Epidermal melanocyte (primary cell): ENCODE measurements at regions not wholly inside any gene's neighbourhood (a gene's known extent, or its start where the extent isn't known, plus 50 kb on each side); places are given as distances from the start of the nearest gene placed in this dataset.
"Not testable (repeated sequence)": the region's sequence is repeated elsewhere in the genome, so short reads cannot be mapped to it uniquely, and the experiment has no call there.

Source experiments
- DNase-seq: peaks from one replicate; pipeline ENCODE4 v3.0.0; 2011; ENCODE audit warnings: low spot score; ENCODE audit not compliant: insufficient read length

DNA sequence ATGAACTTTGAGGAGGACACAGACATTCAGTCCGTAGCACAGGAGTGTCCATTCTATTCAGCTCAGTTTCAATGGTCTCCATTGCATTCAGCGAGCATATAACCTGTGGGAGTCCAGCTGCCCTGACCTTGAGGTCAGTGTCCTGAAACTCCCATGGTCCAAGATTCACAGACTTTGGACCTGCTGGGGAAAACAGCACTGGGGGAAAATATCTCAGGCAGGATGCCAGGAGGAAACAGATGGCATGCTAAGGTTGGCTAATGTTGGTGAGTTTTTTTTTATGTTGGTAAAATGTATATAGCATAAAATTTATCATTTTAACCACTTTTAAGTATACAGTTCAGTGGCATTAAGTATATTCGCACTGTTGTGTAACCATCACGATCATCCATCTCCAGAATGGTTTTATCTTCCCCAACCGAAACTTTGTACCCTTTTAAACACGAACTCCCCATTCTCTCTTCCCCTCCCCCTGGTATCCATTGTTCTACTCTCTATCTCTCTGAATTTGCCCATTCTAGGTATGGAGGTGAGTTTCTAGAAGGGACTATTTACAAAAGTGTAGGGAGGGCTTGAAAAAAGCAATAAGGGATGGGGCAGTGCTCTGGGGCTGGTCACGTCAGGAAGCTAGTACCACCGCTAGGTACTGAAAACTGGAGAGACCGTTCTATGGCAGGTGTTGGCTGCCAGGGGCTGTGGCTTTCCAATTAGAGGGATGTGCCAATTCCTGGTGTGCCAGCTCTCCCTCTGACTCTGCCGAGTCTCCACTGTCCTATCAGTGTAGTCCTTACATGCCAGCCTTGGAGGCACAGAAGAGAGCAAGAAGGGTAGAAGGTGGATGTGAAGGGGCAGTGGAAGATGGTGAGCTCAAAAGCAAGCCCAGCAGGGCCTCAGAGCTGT lies 85.3 kb downstream of the FOXD2 start:
- DNase-seq = no peak

DNA sequence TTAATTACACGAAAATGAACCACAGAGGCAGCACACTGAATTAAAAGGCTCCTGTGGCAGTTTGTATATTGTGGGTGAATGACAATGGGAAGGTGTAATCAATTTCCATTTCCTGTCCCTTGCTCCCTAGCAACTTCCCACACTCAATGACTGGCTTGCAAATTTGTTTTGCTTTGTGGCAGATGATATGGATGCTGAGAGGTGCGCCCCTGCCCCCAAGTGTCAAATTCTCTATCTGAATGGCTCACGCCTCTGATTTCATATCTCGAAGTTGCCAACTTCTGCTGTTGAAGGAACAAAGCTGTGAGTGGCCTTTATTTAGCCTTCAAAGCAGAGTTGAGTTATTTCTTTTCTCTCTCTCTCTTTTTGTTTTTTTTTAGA lies 86.0 kb downstream of the FOXD2 start:
- DNase-seq = no peak

DNA sequence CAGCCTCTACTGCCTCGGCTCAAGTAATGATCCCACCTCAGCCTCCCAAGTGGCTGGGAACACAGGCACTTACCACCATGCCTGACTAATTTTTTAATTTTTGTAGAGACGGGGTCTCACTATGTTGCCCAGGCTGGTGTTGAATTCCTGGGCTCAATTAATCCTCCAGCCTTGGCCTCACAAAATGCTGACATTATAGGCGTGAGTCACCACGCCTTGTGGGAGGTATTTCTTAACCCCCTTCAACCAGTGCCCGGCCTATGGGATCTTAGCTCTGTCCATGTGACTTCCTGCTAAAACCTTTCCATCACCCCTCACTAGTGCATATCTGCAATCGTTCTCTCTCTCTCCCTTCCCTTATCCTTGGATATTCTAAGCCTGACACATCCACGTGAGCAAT lies 86.4 kb downstream of the FOXD2 start:
- no peak for DNase-seq

DNA sequence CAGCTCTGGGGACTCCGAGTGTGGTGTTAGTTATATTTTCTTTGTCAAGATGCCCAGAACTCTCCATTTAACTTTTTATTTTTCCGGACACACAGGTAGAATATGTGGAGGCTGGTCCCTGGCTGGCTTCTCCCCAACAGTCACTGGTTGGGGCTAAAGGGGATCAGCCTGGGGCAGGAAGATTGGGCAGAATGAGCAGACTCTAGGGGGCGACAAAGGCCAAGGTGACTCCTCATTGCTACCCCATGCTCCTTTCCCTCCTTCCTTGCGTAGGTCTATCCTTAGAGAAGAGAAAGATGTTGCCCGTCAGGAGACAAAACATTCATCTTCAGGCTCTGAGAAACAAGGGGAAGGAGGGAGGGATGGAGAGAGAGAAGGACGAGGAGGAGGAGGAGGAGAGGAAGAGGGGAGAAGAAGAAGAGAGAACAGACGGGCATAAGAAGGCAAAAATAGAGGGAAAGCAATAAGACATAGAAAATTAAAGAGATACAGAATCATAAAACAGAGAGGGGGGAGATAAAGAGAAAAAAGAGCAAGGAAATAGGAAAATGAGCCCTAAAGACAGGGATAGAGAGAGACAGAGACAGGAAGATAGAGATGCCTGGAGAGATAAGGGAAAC lies 89.9 kb downstream of the FOXD2 start:
- no peak for DNase-seq

DNA sequence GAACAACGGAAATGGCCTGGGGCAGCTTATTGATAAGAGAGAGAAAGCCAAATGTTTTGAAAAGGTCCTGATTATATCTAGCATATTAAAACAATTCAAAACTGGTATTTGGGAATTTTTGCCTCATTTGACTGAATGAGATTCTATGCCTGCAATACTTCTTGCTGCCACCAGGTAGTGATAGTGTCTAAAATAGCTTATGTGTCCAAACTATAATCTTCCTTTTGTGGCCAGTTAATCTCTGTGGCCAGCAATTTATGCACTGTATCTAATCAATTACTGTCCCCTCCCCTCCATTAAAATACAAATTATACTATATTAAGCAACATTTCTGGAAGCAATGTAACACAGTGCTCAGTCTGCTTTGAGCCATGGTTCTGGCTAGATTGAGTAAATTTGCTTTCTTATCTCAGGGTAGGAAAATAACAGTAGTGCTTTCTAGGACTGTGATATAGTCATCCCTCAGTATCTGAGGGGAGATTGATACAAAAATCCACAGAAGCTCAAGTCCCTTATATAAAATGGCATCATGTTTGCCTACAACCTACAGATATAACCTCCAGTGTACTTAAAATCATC lies 91.8 kb downstream of the FOXD2 start:
- no peak for DNase-seq

DNA sequence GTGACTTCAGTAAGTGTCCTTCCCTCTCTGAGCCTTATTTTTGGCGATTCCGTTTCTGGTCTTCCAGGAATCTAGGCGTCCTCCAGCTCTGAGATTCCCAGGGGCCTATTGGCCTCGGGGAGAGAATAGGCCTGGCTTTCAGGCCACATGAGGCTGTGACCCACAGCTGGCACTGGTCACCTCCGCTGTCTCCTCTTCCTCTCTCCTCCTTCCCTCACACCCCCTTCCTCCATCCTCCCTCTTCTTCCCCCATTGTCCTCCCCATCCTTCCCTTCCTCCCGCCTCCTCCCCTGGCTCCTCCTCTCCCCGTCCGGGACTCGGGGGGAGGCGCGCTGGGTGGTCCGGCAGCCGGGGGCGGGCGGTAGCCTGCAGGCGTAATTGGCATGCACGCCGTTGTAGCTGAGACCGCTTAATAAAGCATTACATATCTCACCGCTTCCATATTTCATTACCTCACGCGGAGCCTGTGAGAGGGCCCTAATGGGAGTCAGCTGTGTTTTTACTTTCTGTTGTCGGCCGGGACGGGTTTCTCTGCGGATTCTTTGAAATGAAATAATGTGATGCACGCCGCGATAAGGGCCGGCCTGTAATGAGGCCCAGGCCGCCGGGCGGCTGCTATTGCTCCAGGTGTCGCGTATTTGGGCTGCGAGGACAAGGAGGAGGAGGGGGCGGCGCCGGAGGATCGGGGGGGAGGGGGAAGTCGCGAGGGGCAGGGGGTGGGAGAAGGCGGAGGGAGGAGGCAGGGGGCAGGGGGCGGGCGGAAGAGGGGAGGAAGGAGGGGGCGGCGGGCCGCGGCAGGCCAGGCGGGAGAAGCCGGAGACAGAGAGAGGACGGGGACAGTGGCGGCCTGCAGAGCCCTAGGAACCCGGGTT lies 95.3 kb downstream of the FOXD2 start:
- DNase-seq = no peak

DNA sequence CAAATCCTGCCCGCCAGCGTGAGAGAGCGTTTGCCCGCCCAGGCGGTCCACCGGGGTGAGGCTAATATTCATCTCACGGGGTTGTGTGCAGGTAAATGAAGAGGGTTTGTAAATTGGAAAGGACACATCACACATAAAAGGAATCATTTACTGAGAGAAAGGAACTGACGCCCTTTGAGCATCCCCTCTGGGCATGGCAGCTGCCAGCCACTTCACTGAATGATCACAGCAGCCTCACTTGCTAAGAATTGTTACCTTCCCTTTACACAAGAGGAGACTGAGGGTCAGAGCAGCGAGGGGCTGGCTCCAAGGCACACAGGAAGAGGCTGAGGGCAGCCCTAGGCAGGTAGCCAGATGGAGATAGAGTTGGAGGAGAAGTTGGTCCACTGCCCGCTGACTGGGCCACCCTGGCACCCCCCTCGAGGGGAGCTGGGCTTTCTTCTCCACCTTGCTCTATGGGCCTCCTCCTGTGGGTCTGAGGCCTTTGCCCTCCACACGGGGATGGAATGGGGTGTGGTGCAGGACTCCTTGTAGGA lies 96.0 kb downstream of the FOXD2 start:
- DNase-seq = no peak

DNA sequence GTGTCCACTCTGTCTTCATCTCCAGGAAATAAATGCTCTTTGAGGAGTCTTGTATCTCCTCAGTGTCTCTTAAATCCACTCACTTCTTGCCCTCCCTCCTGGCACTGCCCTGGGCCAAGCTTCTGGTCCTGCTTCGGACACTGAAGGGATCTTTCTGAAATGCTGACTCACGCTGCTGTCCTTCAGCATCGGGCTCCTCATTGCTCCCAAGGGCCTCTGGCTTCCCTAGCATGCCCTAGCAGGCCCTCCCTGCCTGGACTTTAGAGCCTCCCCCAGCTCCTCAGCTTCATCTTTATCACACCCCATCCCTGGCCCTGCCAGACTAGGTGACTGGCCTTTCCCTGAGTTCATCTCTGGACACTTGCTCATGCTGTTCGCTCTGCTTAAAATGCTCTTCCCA lies 96.6 kb downstream of the FOXD2 start:
- no peak for DNase-seq

DNA sequence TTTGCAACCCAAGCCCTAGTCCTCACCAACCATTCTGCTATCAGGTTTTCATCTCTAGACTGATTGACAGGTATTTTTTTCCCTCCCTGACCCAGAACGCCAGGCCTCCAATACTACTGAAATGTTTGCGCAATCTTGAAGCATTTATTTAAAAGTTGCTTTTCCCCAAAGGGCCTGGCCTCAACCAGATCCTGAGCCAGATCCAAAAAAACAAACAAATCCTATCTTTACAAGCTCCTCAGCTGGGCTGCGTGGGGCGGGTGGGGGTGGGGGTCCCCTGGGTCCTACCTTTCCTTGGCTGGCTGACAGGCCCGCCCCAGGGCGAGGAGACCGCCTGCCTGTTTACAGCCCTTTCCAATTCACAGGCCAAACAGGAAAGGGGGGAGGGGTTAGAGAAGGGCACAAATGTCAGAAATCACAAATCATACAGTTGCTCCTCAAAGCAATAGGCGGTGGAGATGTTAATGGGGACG lies 98.8 kb downstream of the FOXD2 start:
- no peak for DNase-seq

DNA sequence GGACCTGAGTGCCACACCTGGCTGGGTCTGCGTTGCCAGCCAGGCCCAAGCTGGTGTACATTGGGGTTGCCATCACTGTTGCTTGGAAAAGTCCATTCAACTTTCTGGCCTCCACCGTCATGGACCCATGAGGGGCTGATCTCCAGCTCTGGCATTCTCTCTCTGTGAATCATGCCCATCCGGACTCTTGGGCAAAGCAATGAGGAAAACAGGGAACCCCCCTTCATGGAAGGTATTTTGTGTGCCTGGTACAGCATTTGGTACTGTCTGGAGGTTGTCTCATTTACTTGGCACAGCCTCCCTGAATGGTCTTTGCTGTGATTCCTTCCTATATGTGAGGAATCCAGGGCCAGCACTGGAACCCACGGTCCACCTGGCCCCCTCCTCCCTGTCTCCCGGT lies 99.4 kb downstream of the FOXD2 start:
- no peak for DNase-seq

DNA sequence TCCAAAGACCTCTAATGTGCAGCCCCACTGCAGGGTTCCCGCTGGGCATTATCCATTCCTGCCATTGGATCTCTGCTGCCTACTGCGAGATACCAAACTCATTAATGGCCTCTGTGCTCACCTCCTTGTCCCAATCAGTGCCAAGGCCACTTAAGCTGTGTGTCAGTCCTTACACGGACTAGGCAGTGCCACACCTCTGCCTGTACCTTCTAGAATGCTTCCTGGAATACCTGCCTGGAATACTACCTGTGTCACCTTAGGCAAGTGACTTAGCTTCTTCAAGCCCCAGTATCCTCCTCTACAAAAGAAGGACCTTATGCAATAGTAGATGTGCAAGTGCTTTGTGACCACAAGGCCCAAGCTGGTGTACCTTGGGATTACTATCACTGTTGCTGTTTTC lies 100.1 kb downstream of the FOXD2 start:
- DNase-seq = no peak

DNA sequence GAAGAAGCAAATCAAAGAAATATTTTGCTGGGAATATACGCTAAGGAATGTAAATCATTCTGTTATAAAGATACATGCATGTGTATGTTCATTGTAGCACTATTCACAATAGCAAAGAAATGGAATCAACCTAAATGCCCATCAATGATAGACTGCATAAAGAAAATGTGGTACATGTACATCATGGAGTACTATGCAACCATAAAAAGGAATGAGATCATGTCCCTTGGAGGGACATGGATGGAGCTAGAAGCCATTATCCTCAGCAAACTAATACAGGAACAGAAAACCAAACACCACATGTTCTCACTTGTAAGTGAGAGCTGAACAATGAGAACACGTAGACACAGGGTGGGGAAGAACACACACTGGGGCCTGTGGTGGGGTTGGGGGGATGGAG lies 100.7 kb downstream of the FOXD2 start:
- DNase-seq = not testable (repeated sequence)

DNA sequence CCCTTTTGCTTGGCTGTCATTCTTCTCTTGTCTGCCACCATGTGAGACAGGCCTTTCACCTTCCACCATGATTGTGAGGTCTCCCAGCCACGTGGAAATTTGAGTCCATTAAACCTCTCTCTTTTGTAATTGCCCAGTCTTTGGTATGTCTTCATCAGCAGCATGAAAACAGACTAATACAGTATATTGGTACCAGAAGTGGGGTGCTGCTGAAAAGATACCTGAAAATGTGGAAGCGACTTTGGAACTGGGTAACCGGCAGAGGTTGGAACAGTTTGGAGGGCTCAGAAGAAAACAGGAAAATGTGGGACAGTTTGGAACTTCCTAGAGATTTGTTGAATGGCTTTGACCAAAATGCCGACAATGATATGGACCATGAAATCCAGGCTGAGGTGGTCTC lies 103.9 kb downstream of the FOXD2 start:
- DNase-seq = not testable (repeated sequence)

DNA sequence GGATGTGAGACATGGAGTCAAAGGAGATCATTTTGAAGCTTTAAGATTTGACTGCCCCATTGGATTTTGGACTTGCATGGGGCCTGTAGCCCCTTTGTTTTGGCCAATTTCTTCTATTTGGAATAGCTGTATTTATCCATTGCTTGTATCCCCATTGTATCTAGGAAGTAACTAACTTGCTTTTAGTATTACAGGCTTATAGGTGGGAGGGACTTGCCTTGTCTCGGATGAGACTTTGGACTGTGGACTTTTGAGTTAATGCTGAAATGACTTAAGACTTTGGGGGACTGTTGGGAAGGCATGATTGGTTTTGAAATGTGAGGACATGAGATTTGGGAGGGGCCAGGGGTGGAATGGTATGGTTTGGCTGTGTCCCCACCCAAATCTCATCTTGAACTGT lies 105.2 kb downstream of the FOXD2 start:
- DNase-seq = not testable (repeated sequence)

DNA sequence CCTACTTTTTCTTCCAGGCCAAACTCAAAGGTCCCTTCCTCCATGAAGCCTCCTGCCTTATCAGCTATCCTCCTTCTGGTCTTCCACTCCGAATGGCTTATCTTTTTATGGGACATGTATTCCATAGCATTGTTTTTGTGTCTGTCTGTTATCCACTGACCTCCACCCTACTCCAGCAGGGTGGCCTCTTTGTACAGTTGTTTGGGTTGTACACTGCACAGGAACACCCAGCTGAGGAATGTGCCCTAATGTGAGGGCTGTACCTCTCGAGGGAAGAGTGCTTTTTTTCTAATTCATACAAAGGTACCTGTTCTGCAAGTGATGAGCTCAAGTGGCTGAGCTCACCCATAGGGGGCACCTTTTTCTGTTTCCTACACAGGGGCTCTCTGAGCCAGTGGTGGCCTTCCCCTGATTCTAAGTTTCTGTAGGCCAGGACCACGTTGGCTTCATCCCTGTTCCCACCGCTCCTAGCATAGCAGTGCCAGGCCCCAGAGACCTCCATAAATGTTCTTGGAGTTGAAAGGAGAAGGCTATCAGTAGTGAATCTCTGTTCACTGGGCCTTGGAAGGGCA lies 108.2 kb downstream of the FOXD2 start:
- no peak for DNase-seq

DNA sequence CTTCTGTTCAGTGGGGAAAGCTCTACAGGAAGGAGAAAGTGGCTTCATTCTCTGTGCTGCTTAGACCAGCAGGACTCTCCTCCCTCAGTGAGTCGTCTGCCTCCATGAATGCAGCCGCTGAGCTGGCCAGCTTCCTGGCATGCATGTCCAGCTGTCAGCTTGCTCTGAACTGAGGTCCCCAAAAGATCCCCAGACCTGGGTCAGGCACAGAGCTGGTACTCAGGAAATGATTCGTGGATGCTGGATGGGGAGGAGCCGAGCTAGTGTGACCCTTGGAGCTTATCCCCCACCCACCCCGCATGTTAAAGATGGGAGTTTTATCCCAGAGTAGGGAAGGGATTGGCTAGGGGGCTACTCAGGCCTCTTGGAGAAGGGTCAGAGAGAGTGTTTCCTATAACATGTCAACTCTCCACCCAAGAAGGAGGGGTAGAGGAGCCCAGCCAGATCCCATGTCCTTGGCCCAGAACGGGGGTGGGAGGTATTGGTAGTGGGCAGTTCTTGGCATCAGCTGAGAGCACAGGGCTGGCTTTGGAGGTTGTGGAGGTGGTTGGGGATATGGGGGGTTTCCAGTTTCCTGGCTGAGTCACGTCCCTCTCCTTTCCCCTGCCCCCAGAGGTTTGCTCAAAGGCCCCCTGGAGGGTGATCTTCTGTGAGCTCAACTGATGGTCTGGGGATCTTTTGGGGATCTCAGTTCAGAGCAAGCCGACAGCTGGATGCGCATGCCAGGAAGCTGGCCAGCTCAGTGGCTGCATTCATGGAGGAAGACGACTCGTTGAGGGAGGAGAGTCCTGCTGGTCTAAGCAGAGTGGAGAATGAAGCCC lies 110.1 kb downstream of the FOXD2 start:
- DNase-seq = no peak

DNA sequence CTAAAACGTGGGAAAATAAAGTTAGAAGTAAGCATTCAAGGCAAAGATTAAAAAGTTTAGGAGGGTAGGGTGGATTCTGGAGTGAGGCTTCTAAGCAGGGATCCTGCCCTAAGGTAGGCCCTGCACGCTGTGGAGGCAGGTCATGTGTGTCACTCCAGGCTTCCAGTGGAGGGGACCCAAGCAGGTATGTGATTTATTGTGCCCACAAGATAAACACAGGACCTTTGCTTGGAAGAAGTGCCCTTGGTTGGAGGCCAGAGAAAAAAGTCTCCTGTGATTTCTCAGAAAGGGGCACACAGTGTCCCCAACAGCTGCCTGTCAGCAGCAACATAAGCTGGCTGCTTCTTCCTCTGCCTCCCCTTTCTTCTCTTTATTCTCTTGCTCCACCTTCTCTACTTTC lies 110.8 kb downstream of the FOXD2 start:
- DNase-seq = no peak

DNA sequence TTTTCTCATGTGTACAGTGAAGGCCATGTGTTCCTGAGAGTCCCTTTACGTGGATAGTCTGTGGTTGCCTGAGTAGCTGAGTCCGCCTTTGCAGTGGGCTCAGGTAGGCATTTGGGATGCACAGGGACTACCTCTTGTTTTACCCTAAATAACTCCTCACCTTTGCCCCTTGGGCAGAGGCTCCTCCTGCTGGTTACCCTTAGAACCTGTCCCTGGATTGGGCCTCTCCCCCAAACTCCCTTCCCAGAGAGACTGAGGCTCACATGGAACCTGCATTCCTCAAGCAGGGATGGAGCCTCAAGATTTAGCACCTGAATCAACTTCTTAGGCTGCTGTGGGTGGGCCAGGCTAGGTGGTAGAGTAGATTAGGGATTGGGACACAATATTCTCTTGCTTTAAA lies 111.7 kb downstream of the FOXD2 start:
- no peak for DNase-seq

DNA sequence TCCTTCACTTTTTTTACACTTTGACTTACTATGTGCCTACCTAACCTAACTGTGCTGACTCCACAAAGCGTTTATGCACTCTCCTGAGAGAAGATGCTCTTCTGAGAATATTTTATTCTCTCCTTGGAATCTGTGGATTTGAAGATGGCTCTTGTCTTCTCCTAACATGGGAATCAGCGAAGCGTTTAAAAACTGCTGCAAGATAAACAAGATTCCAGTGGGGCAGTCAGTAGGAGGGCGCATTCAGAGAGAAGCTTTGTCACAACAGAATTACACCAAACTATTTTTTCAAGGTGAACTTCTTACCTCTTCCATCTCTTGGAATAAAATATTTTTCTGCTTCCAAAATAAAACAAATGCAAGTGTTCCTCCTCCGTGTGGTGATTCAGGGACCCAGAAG lies 113.1 kb downstream of the FOXD2 start:
- no peak for DNase-seq

DNA sequence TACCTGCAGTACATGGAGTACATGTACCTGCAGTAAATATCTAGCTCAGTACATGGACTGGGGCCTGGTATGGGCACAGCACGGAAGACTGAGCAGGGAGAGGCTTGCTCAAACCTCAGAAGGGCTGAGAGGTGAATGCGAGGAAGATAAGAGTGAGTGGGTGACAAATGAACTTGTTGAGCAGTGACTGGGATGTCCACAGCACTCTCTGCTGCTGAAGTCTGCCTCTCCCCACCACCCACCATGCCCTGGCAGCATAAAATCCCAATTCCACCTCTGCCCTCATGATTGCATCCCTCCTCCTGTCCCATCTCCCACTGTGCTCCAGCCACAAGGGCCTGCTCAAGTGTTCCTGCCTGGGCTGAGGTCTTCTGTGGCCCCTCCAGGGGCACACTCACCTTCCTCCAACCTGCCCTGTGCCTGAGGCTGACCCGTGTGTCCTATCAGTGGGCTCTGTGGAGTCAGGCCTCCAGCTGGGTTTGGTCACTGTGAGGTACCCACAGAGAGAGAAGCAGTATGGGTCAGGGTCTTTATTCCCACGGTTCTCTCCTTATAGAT lies 114.2 kb downstream of the FOXD2 start:
- no peak for DNase-seq
